Fibroblast of the aortic adventitia (primary cell): ENCODE measurements at regions not wholly inside any gene's neighbourhood (a gene's known extent, or its start where the extent isn't known, plus 50 kb on each side); places are given as distances from the start of the nearest gene placed in this dataset.

Experiments used
- DNase-seq: peaks from one replicate; pipeline ENCODE4 v3.0.0-alpha.2; 2010; ENCODE audit warnings: low read depth
- H3K4me3 ChIP-seq: 2 replicates; pipeline ENCODE4 v1.5.1; 2011; ENCODE audit warnings: low read depth, mild to moderate bottlenecking, control low read depth, low read length, moderate library complexity
- CTCF ChIP-seq: IDR thresholded peaks from 2 replicates; pipeline ENCODE4 v1.5.1; 2011; ENCODE audit warnings: mild to moderate bottlenecking, low read length, control low read depth, inconsistent platforms; ENCODE audit not compliant: insufficient read depth

GRCh38 chr10:109159351-109159750, 764.0 kb downstream of the XPNPEP1 start:
- DNase-seq: no peak
- no peak overlapping the region for H3K4me3 ChIP-seq
- no peak for TF ChIP-seq CTCF

- no peak for DNase-seq
- H3K4me3 ChIP-seq: no peak overlapping the region
- TF ChIP-seq CTCF: no peak
Observed at GRCh38 chr10:109156396-109156795, 766.9 kb downstream of the XPNPEP1 start.

- TF ChIP-seq CTCF: no peak
- DNase-seq: no peak
- H3K4me3 ChIP-seq: no peak overlapping the region
Observed at GRCh38 chr10:109149666-109150350, 773.5 kb downstream of the XPNPEP1 start.

- H3K4me3 ChIP-seq: no peak overlapping the region
- DNase-seq: no peak
- TF ChIP-seq CTCF: no peak
Observed at GRCh38 chr10:109127363-109127762, 795.9 kb downstream of the XPNPEP1 start.

GRCh38 chr10:109126541-109126940, 796.8 kb downstream of the XPNPEP1 start:
- TF ChIP-seq CTCF: no peak
- no peak for DNase-seq

GRCh38 chr10:109126016-109126415, 797.3 kb downstream of the XPNPEP1 start:
- DNase-seq: no peak
- TF ChIP-seq CTCF: no peak

More at GRCh38 chr10:109126541-109126940, 796.8 kb downstream of the XPNPEP1 start:
- no peak overlapping the region for H3K4me3 ChIP-seq

GRCh38 chr10:109115179-109115578, 808.1 kb downstream of the XPNPEP1 start:
- no peak overlapping the region for H3K4me3 ChIP-seq
- DNase-seq: no peak
- no peak for TF ChIP-seq CTCF

More at GRCh38 chr10:109126016-109126415, 797.3 kb downstream of the XPNPEP1 start:
- H3K4me3 ChIP-seq: no peak overlapping the region
